ENCODE measurements at regions not wholly inside any gene's neighbourhood (a gene's known extent, or its start where the extent isn't known, plus 50 kb on each side); places are given as distances from the start of the nearest gene placed in this dataset.

GRCh38 chr13:90375851-90376250 lies 971.6 kb upstream of the MIR17HG start:
- no peaks in the 10 kb centered on the region for H3K36me3 ChIP-seq (ENCODE audit: insufficient read depth, low read length, poor library complexity, severe bottlenecking)
- intact Hi-C loops (cut with micrococcal nuclease; ENCODE audit: unreplicated experiment) = no loop called here
- ChIA-PET POLR2A (ENCODE audit: low non-redundant PET) (no interaction called here), CTCF (no interaction called here)
- no TSS peak for BruUV-seq (replicated peaks)
- no peaks in the 10 kb centered on the region for H3K4me1 ChIP-seq (ENCODE audit: insufficient read depth, low read length, poor library complexity, severe bottlenecking)
- no peak for TF ChIP-seq CTCF (conservative IDR thresholded peaks at IDR 0.05; ENCODE audit: low read depth, low read length)
- no peak for TF ChIP-seq EZH2 (IDR thresholded peaks at IDR 0.05; ENCODE audit: borderline replicate concordance, low read depth, low read length, poor library complexity, severe bottlenecking)
- no peak overlapping the region for H3K4me3 ChIP-seq (ENCODE audit: low read depth, low read length, poor library complexity, severe bottlenecking)
- H3K27me3 ChIP-seq (replicated peaks; ENCODE audit: insufficient read depth, low read depth, low read length, poor library complexity) = no peaks in the 10 kb centered on the region
- H3K27ac ChIP-seq (ENCODE audit: low read depth, low read length, poor library complexity, severe bottlenecking) = no peak overlapping the region
- DNase-seq (ENCODE audit: low spot score) = no peak
- no peaks in the 10 kb centered on the region for H3K9me3 ChIP-seq (ENCODE audit: low read depth, low read length, poor library complexity, severe bottlenecking)

DNA sequence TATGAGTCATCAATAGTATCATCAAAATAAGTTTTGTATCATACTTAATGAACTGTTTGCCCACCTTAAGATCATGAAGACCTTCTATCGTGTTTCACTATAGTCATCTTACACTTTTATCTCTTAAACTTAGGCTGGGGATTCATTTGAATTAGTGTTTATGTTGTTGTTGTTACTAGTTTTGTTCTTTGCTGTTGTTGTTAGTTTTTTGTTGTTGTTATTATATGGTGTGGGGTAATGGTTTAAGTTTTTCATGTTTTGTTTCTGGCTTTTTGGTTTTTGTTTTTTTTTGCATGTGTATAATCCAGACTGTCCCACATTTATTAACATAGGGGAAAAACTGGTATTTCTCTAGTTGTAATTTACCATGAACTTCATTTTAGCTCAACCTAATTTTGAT lies 965.1 kb upstream of the MIR17HG start:
- Histone ChIP-seq H3K36me3 (ENCODE audit: insufficient read depth, low read length, poor library complexity, severe bottlenecking) (no peaks in the 10 kb centered on the region), H3K9me3 (ENCODE audit: low read depth, low read length, poor library complexity, severe bottlenecking) (no peaks in the 10 kb centered on the region), H3K27ac (ENCODE audit: low read depth, low read length, poor library complexity, severe bottlenecking) (no peak overlapping the region), H3K27me3 (replicated peaks; ENCODE audit: insufficient read depth, low read depth, low read length, poor library complexity) (no peaks in the 10 kb centered on the region), H3K4me1 (ENCODE audit: insufficient read depth, low read length, poor library complexity, severe bottlenecking) (peaks cover 12% of the 10 kb centered on the region), H3K4me3 (ENCODE audit: low read depth, low read length, poor library complexity, severe bottlenecking) (no peak overlapping the region)
- no peak for TF ChIP-seq CTCF (conservative IDR thresholded peaks at IDR 0.05; ENCODE audit: low read depth, low read length)
- no peak for TF ChIP-seq EZH2 (IDR thresholded peaks at IDR 0.05; ENCODE audit: borderline replicate concordance, low read depth, low read length, poor library complexity, severe bottlenecking)
- BruUV-seq (replicated peaks) = no TSS peak
- ChIA-PET POLR2A (ENCODE audit: low non-redundant PET) (no interaction called here), CTCF (no interaction called here)
- intact Hi-C loops (cut with micrococcal nuclease; ENCODE audit: unreplicated experiment) = no loop called here
- DNase-seq (ENCODE audit: low spot score) = no peak

- Histone ChIP-seq H3K36me3 (ENCODE audit: insufficient read depth, low read length, poor library complexity, severe bottlenecking) (no peaks in the 10 kb centered on the region), H3K9me3 (ENCODE audit: low read depth, low read length, poor library complexity, severe bottlenecking) (no peaks in the 10 kb centered on the region), H3K4me1 (ENCODE audit: insufficient read depth, low read length, poor library complexity, severe bottlenecking) (peaks cover 12% of the 10 kb centered on the region), H3K27ac (ENCODE audit: low read depth, low read length, poor library complexity, severe bottlenecking) (no peak overlapping the region), H3K4me3 (ENCODE audit: low read depth, low read length, poor library complexity, severe bottlenecking) (no peak overlapping the region), H3K27me3 (replicated peaks; ENCODE audit: insufficient read depth, low read depth, low read length, poor library complexity) (no peaks in the 10 kb centered on the region)
- ChIA-PET POLR2A (ENCODE audit: low non-redundant PET) (no interaction called here), CTCF (no interaction called here)
- DNase-seq (ENCODE audit: low spot score) = peak; percentile 48
- TF ChIP-seq CTCF (conservative IDR thresholded peaks at IDR 0.05; ENCODE audit: low read depth, low read length) = no peak
- TF ChIP-seq EZH2 (IDR thresholded peaks at IDR 0.05; ENCODE audit: borderline replicate concordance, low read depth, low read length, poor library complexity, severe bottlenecking) = no peak
- intact Hi-C loops (cut with micrococcal nuclease; ENCODE audit: unreplicated experiment) = no loop called here
- no TSS peak for BruUV-seq (replicated peaks)
Observed at GRCh38 chr13:90385781-90386489, 961.6 kb upstream of the MIR17HG start.

Data from A673 (cell line).